ENCODE measurements at regions not wholly inside any gene's neighbourhood (a gene's known extent, or its start where the extent isn't known, plus 50 kb on each side); places are given as distances from the start of the nearest gene placed in this dataset.

DNA sequence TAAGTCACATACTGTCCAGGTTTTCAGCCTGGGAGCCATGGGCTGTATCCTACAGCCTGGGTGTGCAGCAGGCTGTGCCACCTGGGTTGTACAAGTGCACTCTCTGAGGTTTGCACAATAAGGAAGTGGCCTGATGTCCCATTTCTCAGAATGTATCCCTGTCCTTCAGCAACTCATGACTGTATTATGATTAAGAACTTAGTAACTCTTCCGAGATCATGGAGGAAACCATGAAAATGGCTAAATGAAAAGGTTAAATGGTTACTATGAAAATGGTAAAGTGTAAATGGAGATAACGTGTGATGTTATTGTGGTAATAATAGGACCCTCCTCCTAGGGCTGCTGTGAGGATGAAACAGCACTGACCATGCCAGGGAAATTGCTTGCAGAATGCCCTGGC is 227.6 kb downstream of the ANKRD60 start:
- in situ Hi-C loops (cut with MboI) (no loop called here), intact Hi-C loops (cut with micrococcal nuclease; ENCODE audit: unreplicated experiment) (no loop called here)
- POLR2A ChIA-PET, result no interaction called here
- Histone ChIP-seq H3K27ac (ENCODE audit: control insufficient read depth, insufficient read depth) (no peak overlapping the region), H3K9me3 (replicated peaks; ENCODE audit: control insufficient read depth, insufficient read depth, low read length) (no peaks in the 10 kb centered on the region; the same call in 2 of the 3 replicates), H4K20me1 (ENCODE audit: control insufficient read depth, insufficient read depth) (no peaks in the 10 kb centered on the region), H3K36me3 (ENCODE audit: control insufficient read depth in 2 of 2, insufficient read depth in 2 of 2, low read length in 1 of 2) (no peaks in the 10 kb centered on the region), H3K4me1 (ENCODE audit: control insufficient read depth, insufficient read depth, low read length) (no peaks in the 10 kb centered on the region), H3K4me2 (ENCODE audit: control insufficient read depth, insufficient read depth) (no peak overlapping the region), H3K9ac (ENCODE audit: control insufficient read depth, insufficient read depth, low read length) (no peak overlapping the region), H3K27me3 (replicated peaks in 1 of 2; ENCODE audit: control insufficient read depth in 2 of 2, insufficient read depth in 2 of 2, low read length in 1 of 2) (no peaks in the 10 kb centered on the region; a peak in 1 of 4 replicates), H2AFZ (ENCODE audit: control insufficient read depth, low read depth, low read length) (no peak overlapping the region), H3K4me3 (no peak overlapping the region), H3K79me2 (ENCODE audit: control insufficient read depth, insufficient read depth, low read length) (no peaks in the 10 kb centered on the region)
- CTCF ChIA-PET, result no interaction called here
- SMC1A ChIA-PET (ENCODE audit: uncharacterized antibody, unreplicated experiment), result no interaction called here
- no peak for TF ChIP-seq RB1 (IDR thresholded peaks at IDR 0.05; ENCODE audit: borderline replicate concordance)
- no peak for TF ChIP-seq SMARCA5 (IDR thresholded peaks at IDR 0.05)
- no peak for TF ChIP-seq MYC (IDR thresholded peaks at IDR 0.05; ENCODE audit: insufficient read depth, insufficient read length, insufficient replicate concordance, low read length, severe bottlenecking)
- no peak for TF ChIP-seq FOS (IDR thresholded peaks at IDR 0.05; ENCODE audit: borderline replicate concordance, extremely low read depth, insufficient read length)
- no peak for DNase-seq (ENCODE audit: low read depth, low spot score)
- no peak for ATAC-seq
- no peak for FAIRE-seq
- RAD21 ChIA-PET (ENCODE audit: unreplicated experiment), result no interaction called here
- WGBS (ENCODE audit: insufficient coverage, insufficient replicate concordance, low lambda C conversion rate, missing lambda C conversion rate), result 47% methylated on average over 2 of the region's 2 CpGs
- no TSS peak for BruUV-seq (replicated peaks)

DNA sequence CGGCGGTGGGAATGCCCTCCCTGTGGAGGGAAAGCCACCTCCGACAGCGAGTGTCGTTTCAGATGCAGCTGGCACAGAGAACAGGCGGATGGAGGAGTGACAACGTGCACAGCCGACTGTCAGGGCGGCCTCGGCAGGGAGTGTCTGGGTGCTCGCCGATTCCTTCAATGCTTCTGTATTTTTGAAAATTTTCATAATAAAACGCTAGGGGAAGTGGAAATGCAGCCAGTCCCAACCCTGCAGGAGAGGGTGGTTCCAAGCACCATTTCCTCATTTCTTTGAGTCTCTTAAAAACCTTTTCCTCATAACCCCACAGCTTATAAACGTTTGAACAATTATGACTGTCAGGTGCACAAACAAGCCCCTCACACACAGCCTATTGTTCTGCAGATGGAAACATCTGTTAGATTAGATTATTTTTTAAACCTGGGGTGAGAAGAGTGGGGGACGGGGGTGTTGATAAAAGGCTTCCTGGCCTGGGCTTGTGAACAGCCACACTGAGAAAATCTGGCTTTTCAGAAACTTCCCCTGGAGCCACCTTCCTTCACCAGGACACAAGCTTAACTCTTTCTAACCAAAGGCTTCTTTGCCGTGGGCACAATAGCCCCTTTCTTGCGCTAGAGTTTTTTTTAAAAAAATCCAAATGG is 228.9 kb downstream of the ANKRD60 start:
- Histone ChIP-seq H2AFZ (ENCODE audit: control insufficient read depth, low read depth, low read length) (no peak overlapping the region), H4K20me1 (ENCODE audit: control insufficient read depth, insufficient read depth) (no peaks in the 10 kb centered on the region), H3K4me2 (ENCODE audit: control insufficient read depth, insufficient read depth) (no peak overlapping the region), H3K9ac (ENCODE audit: control insufficient read depth, insufficient read depth, low read length) (no peak overlapping the region), H3K4me3 (no peak overlapping the region), H3K79me2 (ENCODE audit: control insufficient read depth, insufficient read depth, low read length) (no peaks in the 10 kb centered on the region), H3K9me3 (replicated peaks; ENCODE audit: control insufficient read depth, insufficient read depth, low read length) (no peaks in the 10 kb centered on the region; the same call in 2 of the 3 replicates), H3K36me3 (ENCODE audit: control insufficient read depth in 2 of 2, insufficient read depth in 2 of 2, low read length in 1 of 2) (no peaks in the 10 kb centered on the region), H3K27ac (ENCODE audit: control insufficient read depth, insufficient read depth) (no peak overlapping the region), H3K4me1 (ENCODE audit: control insufficient read depth, insufficient read depth, low read length) (no peaks in the 10 kb centered on the region), H3K27me3 (replicated peaks in 1 of 2; ENCODE audit: control insufficient read depth in 2 of 2, insufficient read depth in 2 of 2, low read length in 1 of 2) (no peaks in the 10 kb centered on the region; a peak in 1 of 4 replicates)
- intact Hi-C loops (cut with micrococcal nuclease; ENCODE audit: unreplicated experiment), result no loop called here
- TF ChIP-seq PAX5 (IDR thresholded peaks at IDR 0.05; ENCODE audit: borderline replicate concordance, low read depth, low read length), result no peak
- no peak for TF ChIP-seq NBN (IDR thresholded peaks at IDR 0.05)
- TF ChIP-seq KLF5 (IDR thresholded peaks at IDR 0.05; ENCODE audit: partially characterized antibody), result no peak
- TF ChIP-seq CBFB (IDR thresholded peaks at IDR 0.05; ENCODE audit: low read depth), result no peak
- TF ChIP-seq SPI1 (IDR thresholded peaks at IDR 0.05; ENCODE audit: borderline replicate concordance, insufficient read depth, low read depth, low read length), result 0 out of 2 replicates have a peak, but pooled peaks have one; percentile 5
- TF ChIP-seq DPF2 (IDR thresholded peaks at IDR 0.05), result no peak
- no peak for TF ChIP-seq SIN3A (IDR thresholded peaks at IDR 0.05; ENCODE audit: low read depth, low read length)
- in situ Hi-C loops (cut with MboI), result no loop called here
- ATAC-seq (no peak), FAIRE-seq (no peak), DNase-seq (ENCODE audit: low read depth, low spot score) (no peak)
- CTCF ChIA-PET, result no interaction called here
- POLR2A ChIA-PET, result no interaction called here
- RAD21 ChIA-PET (ENCODE audit: unreplicated experiment), result no interaction called here
- no TSS peak for BruUV-seq (replicated peaks)
- SMC1A ChIA-PET (ENCODE audit: uncharacterized antibody, unreplicated experiment), result no interaction called here
- 4% methylated on average over 17 of the region's 17 CpGs for WGBS (ENCODE audit: insufficient coverage, insufficient replicate concordance, low lambda C conversion rate, missing lambda C conversion rate)

All from GM12878 (cell line).